HEK293T (cell line): ENCODE measurements at regions not wholly inside any gene's neighbourhood (a gene's known extent, or its start where the extent isn't known, plus 50 kb on each side); places are given as distances from the start of the nearest gene placed in this dataset.

Source experiments
- CTCF ChIA-PET: fragments of 350-600 bp; formaldehyde crosslinking; extraction: SDS; loops from one replicate; lab custom pipeline; 2021; ENCODE audit warnings: antibody characterized with exemption, inconsistent platforms; lab: Yijun Ruan, JAX
- POLR2A ChIA-PET: fragments of 350-600 bp; formaldehyde crosslinking; extraction: SDS; loops from one replicate; lab custom pipeline; 2020; ENCODE audit warnings: antibody characterized with exemption, inconsistent platforms; lab: Yijun Ruan, JAX
- DNase-seq: peaks from one replicate; pipeline ENCODE4 v3.0.0; 2012; ENCODE audit warnings: mixed read lengths; ENCODE audit errors: extremely low spot score
- ARNT ChIP-seq: fragments of 450-650 bp; IDR thresholded peaks from 2 replicates; pipeline ENCODE4 v1.6.1; 2017; ENCODE audit warnings: mild to moderate bottlenecking
- BHLHE40 ChIP-seq: fragments of 450-650 bp; IDR thresholded peaks from 2 replicates; pipeline ENCODE4 v1.6.1; 2016; ENCODE audit warnings: mild to moderate bottlenecking, moderate library complexity, borderline replicate concordance
- CTBP1 ChIP-seq: fragments of 450-650 bp; IDR thresholded peaks from 2 replicates; pipeline ENCODE4 v1.6.1; 2016; ENCODE audit warnings: borderline replicate concordance
- ELF4 ChIP-seq: fragments of 450-650 bp; IDR thresholded peaks from 2 replicates; pipeline ENCODE4 v1.6.1; 2017; ENCODE audit warnings: antibody characterized with exemption
- FOXA1 ChIP-seq: fragments of 450-650 bp; IDR thresholded peaks from 2 replicates; pipeline ENCODE4 v1.6.1; 2016; ENCODE audit warnings: mild to moderate bottlenecking
- FOXK2 ChIP-seq: fragments of 450-650 bp; IDR thresholded peaks from 2 replicates; pipeline ENCODE4 v1.6.1; 2016; ENCODE audit warnings: mild to moderate bottlenecking
- FOXM1 ChIP-seq: fragments of 450-650 bp; IDR thresholded peaks from 2 replicates; pipeline ENCODE4 v1.6.1; 2017; ENCODE audit warnings: mild to moderate bottlenecking, borderline replicate concordance
- HDGF ChIP-seq: fragments of 450-650 bp; IDR thresholded peaks from 2 replicates; pipeline ENCODE4 v1.6.1; 2017; ENCODE audit warnings: antibody characterized with exemption, borderline replicate concordance
- L3MBTL2 ChIP-seq: fragments of 450-650 bp; conservative IDR thresholded peaks from 2 replicates; pipeline ENCODE4 v1.6.1; 2016; ENCODE audit warnings: mild to moderate bottlenecking
- LEF1 ChIP-seq: fragments of 450-650 bp; IDR thresholded peaks from 2 replicates; pipeline ENCODE4 v1.6.1; 2017; ENCODE audit warnings: mild to moderate bottlenecking, borderline replicate concordance
- NFRKB ChIP-seq: fragments of 450-650 bp; IDR thresholded peaks from 2 replicates; pipeline ENCODE4 v1.6.1; 2016; ENCODE audit warnings: mild to moderate bottlenecking, moderate library complexity
- SP1 ChIP-seq: fragments of 450-650 bp; IDR thresholded peaks from 2 replicates; pipeline ENCODE4 v1.6.1; 2017
- SUZ12 ChIP-seq: fragments of 450-650 bp; IDR thresholded peaks from 2 replicates; pipeline ENCODE4 v1.6.1; 2016; ENCODE audit warnings: mild to moderate bottlenecking
- TARDBP ChIP-seq: fragments of 450-650 bp; IDR thresholded peaks from 2 replicates; pipeline ENCODE4 v1.6.1; 2016
- ZNF384 ChIP-seq: fragments of 450-650 bp; IDR thresholded peaks from 2 replicates; pipeline ENCODE4 v1.6.1; 2016
- TF ChIP-seq, protein P1 (sequence below): fragments of 450-650 bp; IDR thresholded peaks from 2 replicates; pipeline ENCODE4 v1.6.1; 2016

DNA sequence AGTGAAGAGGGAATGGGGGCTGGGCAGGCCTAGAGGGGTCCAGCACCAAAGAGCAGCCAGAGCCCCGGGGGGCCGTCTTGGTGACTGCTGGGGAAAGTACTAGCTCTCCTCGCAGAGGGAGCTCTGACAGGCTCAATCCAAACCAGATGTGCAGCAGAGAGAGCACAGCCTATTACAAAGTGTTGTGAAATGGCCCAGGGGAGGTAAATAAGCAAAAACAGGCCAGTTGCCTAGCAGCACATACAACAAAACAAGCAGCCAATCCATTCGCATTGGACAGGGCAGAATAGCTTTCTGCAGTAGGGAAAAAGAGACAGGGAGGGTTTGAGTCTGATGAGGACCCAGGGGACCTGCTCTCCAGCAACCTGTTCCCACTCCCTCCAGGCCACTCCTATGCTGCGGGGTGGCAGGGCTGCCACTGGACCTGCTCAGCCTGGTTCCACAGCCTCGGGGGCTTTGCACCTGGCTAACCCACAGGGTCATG is 239.6 kb upstream of the FGGY start:
- POLR2A ChIA-PET = no interaction called here
- CTCF ChIA-PET = no interaction called here

DNA sequence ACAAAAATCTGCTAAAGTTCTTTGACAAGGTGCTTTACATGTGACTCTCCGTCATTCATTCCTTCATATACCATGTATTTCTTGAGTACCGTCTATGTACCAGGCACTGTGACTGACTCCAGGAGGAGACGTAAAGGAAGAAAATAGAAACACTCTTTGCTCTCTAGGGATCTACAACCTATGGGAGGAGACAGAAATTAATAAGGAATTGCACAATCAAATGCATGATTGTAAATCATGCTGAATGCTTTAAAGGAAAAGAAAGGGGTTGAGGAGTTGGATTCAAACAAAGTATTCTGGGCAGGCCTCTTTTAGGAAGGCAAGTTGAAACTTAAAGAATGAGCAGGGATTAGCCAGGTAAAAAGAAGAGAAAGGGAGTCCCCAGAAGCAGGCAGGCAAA is 239.1 kb upstream of the FGGY start:
- CTCF ChIA-PET = no interaction called here
- POLR2A ChIA-PET = no interaction called here
- TF ChIP-seq L3MBTL2 (no peak), ELF4 (no peak), CTBP1 (no peak), BHLHE40 (no peak), FOXA1 (no peak), NFRKB (no peak), TARDBP (no peak), LEF1 (no peak), HDGF (no peak), FOXM1 (no peak), SUZ12 (no peak), ZNF384 (no peak), FOXK2 (no peak), SP1 (no peak), ARNT (no peak)
- TF ChIP-seq, protein P1, sequence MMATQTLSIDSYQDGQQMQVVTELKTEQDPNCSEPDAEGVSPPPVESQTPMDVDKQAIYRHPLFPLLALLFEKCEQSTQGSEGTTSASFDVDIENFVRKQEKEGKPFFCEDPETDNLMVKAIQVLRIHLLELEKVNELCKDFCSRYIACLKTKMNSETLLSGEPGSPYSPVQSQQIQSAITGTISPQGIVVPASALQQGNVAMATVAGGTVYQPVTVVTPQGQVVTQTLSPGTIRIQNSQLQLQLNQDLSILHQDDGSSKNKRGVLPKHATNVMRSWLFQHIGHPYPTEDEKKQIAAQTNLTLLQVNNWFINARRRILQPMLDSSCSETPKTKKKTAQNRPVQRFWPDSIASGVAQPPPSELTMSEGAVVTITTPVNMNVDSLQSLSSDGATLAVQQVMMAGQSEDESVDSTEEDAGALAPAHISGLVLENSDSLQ = no peak
- DNase-seq = no peak

More for the DNA sequence above, 239.6 kb upstream of the FGGY start:
- TF ChIP-seq ZNF384 (no peak), TARDBP (no peak), SP1 (no peak), L3MBTL2 (no peak), CTBP1 (no peak), NFRKB (no peak), HDGF (no peak), LEF1 (no peak), FOXA1 (no peak), BHLHE40 (no peak), FOXK2 (no peak), ARNT (no peak), ELF4 (no peak)
- TF ChIP-seq, protein P1 = no peak
- peak; percentile 37 for DNase-seq

DNA sequence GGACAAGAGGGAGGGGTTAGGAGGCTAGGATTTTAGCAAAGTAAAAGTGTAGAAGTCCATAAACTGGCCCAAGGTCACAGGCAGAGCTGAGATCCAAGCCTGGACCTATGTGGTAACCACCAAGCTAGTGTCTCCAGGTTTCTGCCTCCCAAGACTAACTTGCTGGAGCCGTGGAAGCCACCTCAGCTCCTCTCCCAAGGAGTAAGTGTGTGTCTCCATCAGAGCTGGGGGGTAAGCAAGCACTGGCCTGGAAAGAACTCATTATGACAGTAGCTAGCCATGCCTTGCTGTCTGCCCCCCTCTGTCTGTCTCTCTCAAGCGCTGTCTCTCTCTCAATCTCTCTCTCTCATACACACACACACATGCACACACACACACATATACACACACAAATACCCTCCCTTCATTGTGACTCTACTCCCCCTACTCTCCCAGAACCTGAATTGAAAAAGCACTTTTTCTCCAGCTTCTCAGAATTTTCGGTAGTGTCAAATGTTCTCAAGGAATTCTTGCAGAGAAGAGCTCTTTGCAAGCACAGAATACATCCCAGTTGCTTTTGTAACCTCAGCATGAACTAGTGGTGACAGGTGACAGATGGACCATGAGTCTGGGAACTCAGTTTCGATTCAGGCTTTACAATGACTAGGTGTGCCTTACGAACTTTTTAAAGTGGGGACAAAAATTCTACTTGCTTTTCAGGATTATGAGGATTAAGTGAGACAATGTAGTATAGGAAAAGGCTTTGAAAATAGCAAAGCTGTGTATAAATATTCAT is 238.0 kb upstream of the FGGY start:
- CTCF ChIA-PET = no interaction called here
- no peak for DNase-seq
- POLR2A ChIA-PET = interaction anchor here (1.2 to 1.3 kb wide), 2 partner anchors 275 to 278 kb away, joined by 3 read pairs; partner anchors contain the start of gene JUN
- TF ChIP-seq FOXM1 (no peak), HDGF (no peak)

DNA sequence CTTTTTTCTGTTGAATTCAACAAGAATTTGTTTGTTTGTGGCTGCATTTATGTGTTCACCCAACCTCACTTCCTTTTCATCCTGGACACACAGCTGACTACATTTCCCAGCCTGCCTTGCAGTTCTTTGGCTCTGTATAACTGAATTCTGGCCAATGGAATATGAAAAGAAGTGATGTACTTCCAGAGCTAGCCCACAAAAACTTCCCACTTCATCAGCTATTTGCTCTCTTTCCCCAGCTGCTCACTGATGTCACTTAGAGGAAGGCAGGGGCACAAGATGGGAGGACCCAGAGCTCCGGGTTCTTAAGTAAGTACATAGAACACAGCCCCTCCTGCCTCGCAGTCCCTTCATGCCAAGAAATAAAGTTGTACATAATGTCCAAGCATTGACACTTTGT is 235.0 kb upstream of the FGGY start:
- ChIA-PET CTCF (interaction anchor here (0.8 kb wide), 1 partner anchor 16 kb away, joined by 3 read pairs; no protein-coding TSS in a partner anchor), POLR2A (interaction anchor here (0.6 to 1.2 kb wide), 4 partner anchors 32 to 277 kb away, joined by 3 read pairs; no protein-coding TSS in a partner anchor)
- peak; percentile 31 for DNase-seq
- TF ChIP-seq TARDBP = no peak
- no peak for TF ChIP-seq BHLHE40
- no peak for TF ChIP-seq SUZ12
- TF ChIP-seq FOXK2 = no peak
- no peak for TF ChIP-seq HDGF
- TF ChIP-seq CTBP1 = no peak
- no peak for TF ChIP-seq ELF4
- TF ChIP-seq LEF1 = no peak
- TF ChIP-seq SP1 = no peak
- TF ChIP-seq ARNT = no peak
- TF ChIP-seq, protein P1 = no peak
- no peak for TF ChIP-seq FOXA1
- no peak for TF ChIP-seq NFRKB
- no peak for TF ChIP-seq FOXM1
- TF ChIP-seq ZNF384 = no peak

DNA sequence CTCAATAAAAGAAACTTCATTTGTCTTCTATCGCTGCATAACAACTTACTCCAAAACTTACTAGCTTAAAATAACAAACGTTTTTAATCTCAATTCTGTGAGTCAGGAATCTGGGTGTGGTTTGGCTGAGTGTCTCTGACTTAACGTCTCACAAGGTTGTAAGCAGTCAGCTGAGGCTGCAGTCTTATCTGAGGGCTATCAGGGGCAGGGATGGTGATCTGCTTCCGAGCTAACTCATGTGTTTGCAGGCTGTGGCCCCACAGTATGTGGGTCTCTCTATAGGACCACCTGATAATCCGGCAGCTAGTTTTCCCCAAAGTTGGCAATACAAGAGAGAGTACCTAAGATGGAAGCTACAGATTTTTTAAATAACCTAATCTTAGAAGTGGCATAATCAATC is 234.2 kb upstream of the FGGY start:
- CTCF ChIA-PET = no interaction called here
- no peak for DNase-seq
- POLR2A ChIA-PET = interaction anchor here (0.7 to 1.2 kb wide), 2 partner anchors 160 to 176 kb away, joined by 3 read pairs; no protein-coding TSS in a partner anchor
- TF ChIP-seq L3MBTL2 (no peak), LEF1 (no peak), SUZ12 (no peak), TARDBP (no peak), FOXK2 (no peak), CTBP1 (no peak), FOXA1 (no peak), BHLHE40 (no peak), ELF4 (no peak), FOXM1 (no peak), ARNT (no peak), NFRKB (no peak), SP1 (no peak), HDGF (no peak), ZNF384 (no peak)
- TF ChIP-seq, protein P1 = no peak
